Spleen (tissue), 7 donors: ENCODE measurements at regions not wholly inside any gene's neighbourhood (a gene's known extent, or its start where the extent isn't known, plus 50 kb on each side); places are given as distances from the start of the nearest gene placed in this dataset.

Experiments
- CTCF ChIP-seq, 11 experiments: fragments of 200-600 bp in 7 of 11; fragments of 450-650 bp in 4 of 11; sonication (generic) in 4 of 11; IDR thresholded peaks in 8 of 11; conservative IDR thresholded peaks in 3 of 11; 1 replicate in 7 of 11; 2 replicates in 4 of 11; pipeline versions ENCODE4 v1.4.0 to v1.8.0; 2016 to 2021; ENCODE audit warnings: antibody characterized with exemption in 11 of 11, inconsistent platforms in 4 of 11, mild to moderate bottlenecking in 1 of 11
- POLR2A ChIP-seq, 3 donors: fragments of 450-650 bp; IDR thresholded peaks; one replicate each; pipeline ENCODE4 v1.5.1; 2017; ENCODE audit warnings: antibody characterized with exemption in 3 of 3, mild to moderate bottlenecking in 1 of 3
- POLR2AphosphoS5 ChIP-seq, 3 donors: sonication (generic); formaldehyde crosslinking; IDR thresholded peaks; one replicate each; pipeline ENCODE4 v1.5.1; 2017; ENCODE audit warnings: antibody characterized with exemption in 3 of 3
- donor health status: DM: no; HTN: no; CAD: no; lungs with moderate emphysema.
- donor health status: DM: no; HTN: no; CAD: no.
- donor health status: DM: no; HTN: no; CAD: no.

- TF ChIP-seq POLR2A (IDR thresholded peaks at IDR 0.05) (no peak), CTCF (IDR thresholded peaks at IDR 0.05 in 8 of 11, conservative IDR thresholded peaks at IDR 0.05 in 3 of 11) (no peak), POLR2AphosphoS5 (IDR thresholded peaks at IDR 0.05) (no peak)
Measured at GRCh38 chr11:39745401-39745800, 1714.1 kb downstream of the LRRC4C start.
